PC-3 (cell line): ENCODE measurements at regions not wholly inside any gene's neighbourhood (a gene's known extent, or its start where the extent isn't known, plus 50 kb on each side); places are given as distances from the start of the nearest gene placed in this dataset.

Experiments
- CTCF ChIP-seq: fragments of 300-600 bp; sonication (generic); conservative IDR thresholded peaks from 2 replicates; pipeline ENCODE4 v1.5.1; 2017; ENCODE audit warnings: antibody characterized with exemption, low read depth, mild to moderate bottlenecking, low read length
- EZH2phosphoT487 ChIP-seq: fragments of 300-600 bp; sonication (generic); IDR thresholded peaks from 2 replicates; pipeline ENCODE4 v1.6.1; 2018; ENCODE audit warnings: mild to moderate bottlenecking, antibody characterized with exemption, low read length, borderline replicate concordance

- TF ChIP-seq CTCF (no peak), EZH2phosphoT487 (no peak)
Measured at GRCh38 chr10:44780426-44780825, 130.7 kb upstream of the TMEM72 start.
